Heart left ventricle (tissue), 16 donors: ENCODE measurements at regions not wholly inside any gene's neighbourhood (a gene's known extent, or its start where the extent isn't known, plus 50 kb on each side); places are given as distances from the start of the nearest gene placed in this dataset.

Experiments used
- ATAC-seq, 4 donors: fragments of 200-7000 bp; cut with Tn5 transposase; one replicate each; pipeline ENCODE4 v1.9.1; 2020 to 2022; ENCODE audit warnings: moderate library complexity in 4 of 4, mild to moderate bottlenecking in 3 of 4, moderate number of reproducible peaks in 1 of 4
- DNase-seq, 5 donors: peaks; one replicate each; pipeline ENCODE4 v3.0.0-alpha.2; 2020
- H3K27ac ChIP-seq, 12 donors: fragments of 200-600 bp; sonication (generic) in 4 of 12; one replicate each; pipeline versions ENCODE4 v1.5.0 to v1.8.0; 2016 to 2022; ENCODE audit warnings: mild to moderate bottlenecking in 2 of 12
- H3K27me3 ChIP-seq, 9 donors: fragments of 200-600 bp; sonication (generic) in 2 of 9; one replicate each; pipeline versions ENCODE4 v1.5.1 to v1.8.0; 2016 to 2022; ENCODE audit warnings: mild to moderate bottlenecking in 3 of 9
- H3K36me3 ChIP-seq, 9 donors: fragments of 200-600 bp; sonication (generic) in 2 of 9; one replicate each; pipeline versions ENCODE4 v1.5.0 to v1.8.0; 2018 to 2022; ENCODE audit warnings: mild to moderate bottlenecking in 2 of 9
- H3K4me1 ChIP-seq, 12 donors: fragments of 200-600 bp; sonication (generic) in 4 of 12; one replicate each; pipeline versions ENCODE4 v1.5.0 to v1.8.0; 2016 to 2022; ENCODE audit warnings: mild to moderate bottlenecking in 3 of 12
- H3K4me3 ChIP-seq, 12 donors: fragments of 200-600 bp; sonication (generic) in 4 of 12; one replicate each; pipeline versions ENCODE4 v1.5.0 to v1.8.0; 2017 to 2022; ENCODE audit warnings: mild to moderate bottlenecking in 9 of 12, moderate library complexity in 4 of 12
- H3K9me3 ChIP-seq, 12 donors: fragments of 200-600 bp; sonication (generic) in 4 of 12; one replicate each; pipeline versions ENCODE4 v1.5.0 to v1.8.0; 2016 to 2022; ENCODE audit warnings: mild to moderate bottlenecking in 1 of 12
- POLR2A ChIP-seq, 2 donors: fragments of 450-650 bp; IDR thresholded peaks; one replicate each; pipeline ENCODE4 v1.6.1; 2017; ENCODE audit warnings: antibody characterized with exemption in 2 of 2, mild to moderate bottlenecking in 2 of 2, moderate library complexity in 2 of 2
- WGBS, 4 donors: extraction: QIAGEN DNeasy Blood & Tissue Kit in 2 of 4; methylation state at CpG; one replicate each; pipeline versions ENCODE4 v1.1.5 to v1.1.7; 2013 to 2018; 5-methylcytosine and 5-hydroxymethylcytosine counted together
- intact Hi-C, 10 donors: fragments of 100-400 bp; cut with DNase I; formaldehyde crosslinking; loops; one replicate each; pipeline versions ENCODE4 v1.11.1 to v1.14.2; 2022
- TF ChIP-seq, protein P1 (sequence below), 12 donors: fragments of 200-600 bp; sonication (generic) in 4 of 12; IDR thresholded peaks; one replicate each; pipeline versions ENCODE4 v1.5.0 to v1.8.0; 2018 to 2022; ENCODE audit warnings: antibody characterized with exemption in 12 of 12, mild to moderate bottlenecking in 5 of 12
- donor health status: ischemic (EF 13 %, LVEDD 7.1; RV severe dilation, severe dysfunction).
- donor health status: healthy with polysubstance abuse.
- donor health status: DM: no; HTN: yes; CAD: no.
- donor health status: DM: no; HTN: no; CAD: no.
- donor health status: ischemic (EF 25% LVEDD 6.9; RV normal size, moderate dysfunction).
- donor health status: ischemic (EF 25% LVEDD 5.7; RV mildly dilated, moderate dysfunction).
- donor health status: healthy.
- donor health status: DM: yes; HTN: yes; CAD: no.
- donor health status: ischemic (EF 35%, LVEDD 5.7; RV mildly dilated, moderate dysfunction).
- donor health status: nonischemic (EF 11% LVEDD 7.7; RV severe dilation, severe dysfunction).
- donor health status: DM: yes; HTN: yes; CAD: no.
- donor health status: PGD.
- donor health status: ischemic (EF 29% LVEDD 5.4; RV normal size, mild dysfunction).
- donor health status: nonischemic (EF 23%, LVEDD 6.1; RV moderate dilation, normal function).

DNA sequence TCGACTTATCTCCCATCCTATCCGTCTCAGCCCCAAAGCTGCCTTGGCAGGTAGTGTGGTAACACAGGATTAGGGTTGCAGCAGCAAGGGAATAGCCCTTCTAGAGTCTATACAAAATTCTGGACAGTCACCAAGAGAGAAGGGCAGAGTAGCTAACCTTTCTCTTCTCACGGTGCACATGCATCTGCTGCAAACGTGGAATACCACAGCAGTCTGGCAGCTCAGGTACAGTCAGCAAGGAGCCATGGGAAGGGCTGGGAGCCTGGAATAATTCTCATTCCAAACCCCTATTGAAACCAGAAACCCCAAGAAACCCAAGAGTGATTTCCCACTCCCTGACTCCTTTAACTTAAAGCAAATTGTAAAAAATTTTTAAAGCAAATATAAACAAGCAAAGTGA is 92.3 kb upstream of the THRB start:
- ATAC-seq (no peak), DNase-seq (no peak)
- Histone ChIP-seq H3K27ac (no peak overlapping the region), H3K9me3 (no peaks in the 10 kb centered on the region), H3K4me1 (peaks cover 0 to 15% (median 6%) of the 10 kb centered on the region in 12 donors), H3K36me3 (no peaks in the 10 kb centered on the region), H3K4me3 (no peak overlapping the region), H3K27me3 (no peaks in the 10 kb centered on the region)
- TF ChIP-seq, protein P1, sequence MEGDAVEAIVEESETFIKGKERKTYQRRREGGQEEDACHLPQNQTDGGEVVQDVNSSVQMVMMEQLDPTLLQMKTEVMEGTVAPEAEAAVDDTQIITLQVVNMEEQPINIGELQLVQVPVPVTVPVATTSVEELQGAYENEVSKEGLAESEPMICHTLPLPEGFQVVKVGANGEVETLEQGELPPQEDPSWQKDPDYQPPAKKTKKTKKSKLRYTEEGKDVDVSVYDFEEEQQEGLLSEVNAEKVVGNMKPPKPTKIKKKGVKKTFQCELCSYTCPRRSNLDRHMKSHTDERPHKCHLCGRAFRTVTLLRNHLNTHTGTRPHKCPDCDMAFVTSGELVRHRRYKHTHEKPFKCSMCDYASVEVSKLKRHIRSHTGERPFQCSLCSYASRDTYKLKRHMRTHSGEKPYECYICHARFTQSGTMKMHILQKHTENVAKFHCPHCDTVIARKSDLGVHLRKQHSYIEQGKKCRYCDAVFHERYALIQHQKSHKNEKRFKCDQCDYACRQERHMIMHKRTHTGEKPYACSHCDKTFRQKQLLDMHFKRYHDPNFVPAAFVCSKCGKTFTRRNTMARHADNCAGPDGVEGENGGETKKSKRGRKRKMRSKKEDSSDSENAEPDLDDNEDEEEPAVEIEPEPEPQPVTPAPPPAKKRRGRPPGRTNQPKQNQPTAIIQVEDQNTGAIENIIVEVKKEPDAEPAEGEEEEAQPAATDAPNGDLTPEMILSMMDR (IDR thresholded peaks at IDR 0.05) = no peak
- TF ChIP-seq POLR2A (IDR thresholded peaks at IDR 0.05) = no peak
- WGBS, 4 donors = 56 to 71% (median 64%) methylated on average over 4 of the region's 4 CpGs
- intact Hi-C loops = loop anchor here in 6 of 10 donors (10.0 kb wide), 3 partner anchors 62 to 322 kb away; no protein-coding TSS in a partner anchor

DNA sequence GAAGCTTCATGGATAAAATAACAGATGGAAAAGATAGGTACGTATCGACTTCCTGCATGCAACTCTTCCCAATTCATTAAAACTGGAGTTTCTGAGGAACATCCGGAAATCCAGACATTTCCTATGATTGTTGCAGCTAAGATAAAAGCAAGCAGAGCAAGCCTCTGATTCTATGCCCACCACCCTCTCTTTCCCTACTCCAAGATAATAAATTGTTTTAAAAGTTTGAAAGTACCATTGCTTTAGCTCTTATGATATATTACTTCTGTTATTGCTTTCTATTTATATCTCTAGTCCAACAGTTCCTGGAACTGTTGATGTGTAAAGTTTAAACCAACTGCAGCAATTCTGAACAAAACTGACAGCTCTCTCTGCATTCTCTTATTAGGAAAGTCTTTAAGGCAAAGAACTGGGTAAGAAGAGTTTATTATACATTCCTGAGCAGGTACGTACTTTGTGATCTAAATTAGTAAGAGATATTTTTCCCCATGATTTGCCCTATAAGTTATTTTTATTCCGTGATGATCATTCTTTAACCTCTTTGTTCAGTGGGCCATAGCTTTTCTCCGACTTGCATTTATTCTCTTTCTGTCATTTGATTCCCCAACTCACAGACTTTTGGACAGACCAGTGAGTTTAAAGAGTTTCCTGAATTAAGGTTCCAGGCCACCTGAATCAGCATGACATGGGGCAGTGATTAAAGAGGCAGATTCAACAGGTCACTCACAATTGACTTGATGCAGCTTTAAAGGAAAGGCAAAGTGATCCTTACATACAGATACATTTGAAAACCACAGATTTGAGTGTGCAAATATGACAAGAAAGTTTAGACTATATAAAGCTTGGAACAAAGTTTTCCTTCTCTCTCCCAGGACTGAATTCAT is 94.2 kb upstream of the THRB start:
- no peaks in the 10 kb centered on the region for H3K36me3 ChIP-seq
- TF ChIP-seq POLR2A (IDR thresholded peaks at IDR 0.05) = no peak
- TF ChIP-seq, protein P1 (IDR thresholded peaks at IDR 0.05) = no peak
- no peaks in the 10 kb centered on the region for H3K9me3 ChIP-seq
- H3K4me1 ChIP-seq = peaks cover 0 to 15% (median 6%) of the 10 kb centered on the region in 12 donors
- no peak overlapping the region for H3K27ac ChIP-seq
- WGBS, 4 donors = 39 to 52% (median 45%) methylated on average over 6 of the region's 6 CpGs
- ATAC-seq = no peak
- intact Hi-C loops = loop anchor here in 6 of 10 donors (10.0 kb wide), 3 partner anchors 64 to 324 kb away; no protein-coding TSS in a partner anchor
- DNase-seq = no peak
- no peaks in the 10 kb centered on the region for H3K27me3 ChIP-seq
- H3K4me3 ChIP-seq = no peak overlapping the region

GRCh38 chr3:24589513-24589851 is 94.8 kb upstream of the THRB start:
- WGBS, 4 donors = 56 to 66% (median 62%) methylated on average over 1 of the region's 1 CpG
- ATAC-seq = no peak
- Histone ChIP-seq H3K4me1 (peaks cover 0 to 15% (median 6%) of the 10 kb centered on the region in 12 donors), H3K27ac (no peak overlapping the region), H3K4me3 (no peak overlapping the region), H3K27me3 (no peaks in the 10 kb centered on the region), H3K36me3 (no peaks in the 10 kb centered on the region), H3K9me3 (no peaks in the 10 kb centered on the region)
- TF ChIP-seq POLR2A (IDR thresholded peaks at IDR 0.05) = no peak
- TF ChIP-seq, protein P1 (IDR thresholded peaks at IDR 0.05) = no peak
- intact Hi-C loops = loop anchor here in 6 of 10 donors (10.0 kb wide), 3 partner anchors 65 to 325 kb away; no protein-coding TSS in a partner anchor
- no peak for DNase-seq
